H1 (cell line): ENCODE measurements at regions not wholly inside any gene's neighbourhood (a gene's known extent, or its start where the extent isn't known, plus 50 kb on each side); places are given as distances from the start of the nearest gene placed in this dataset.

Source experiments
- CTCF ChIA-PET: fragments of 300-600 bp; sonication (Branson Sonifier 250); formaldehyde crosslinking; loops from one replicate; lab custom pipeline; 2021; ENCODE audit not compliant: partially characterized antibody; lab: Charles Lee
- POLR2A ChIA-PET: fragments of 300-600 bp; sonication (Branson Sonifier 250); formaldehyde crosslinking; loops from one replicate; lab custom pipeline; 2021; ENCODE audit warnings: inconsistent platforms; ENCODE audit not compliant: partially characterized antibody; lab: Charles Lee
- DNase-seq, 2 experiments: peaks; one replicate each; pipeline versions ENCODE4 v3.0.0 to v3.0.0-alpha.2; 2010 to 2022; ENCODE audit warnings: low spot score in 2 of 2, low read depth in 1 of 2, mixed read lengths in 1 of 2
- FAIRE-seq: peaks from 2 replicates; lab custom pipeline; 2011; peaks lifted over from hg19 to GRCh38; lab: Jason Lieb, UNC
- H2AFZ ChIP-seq: 2 replicates; pipeline ENCODE4 v1.8.1; 2012; ENCODE audit warnings: low read length, inconsistent platforms
- H2AK5ac ChIP-seq: 2 replicates; pipeline ENCODE4 v1.6.1; 2013; ENCODE audit warnings: low read depth, low read length
- H2BK120ac ChIP-seq: replicated peaks from 2 replicates; pipeline ENCODE3; 2013; ENCODE audit warnings: low read depth, low read length, inconsistent platforms
- H2BK12ac ChIP-seq: 2 replicates; pipeline ENCODE4 v1.6.1; 2013; ENCODE audit warnings: low read depth, low read length
- H2BK15ac ChIP-seq: 2 replicates; pipeline ENCODE4 v1.6.1; 2013; ENCODE audit warnings: low read length
- H2BK20ac ChIP-seq: 2 replicates; pipeline ENCODE4 v1.6.1; 2013; ENCODE audit warnings: low read length
- H2BK5ac ChIP-seq: 2 replicates; pipeline ENCODE4 v1.6.1; 2013; ENCODE audit warnings: low read depth, low read length
- H3K14ac ChIP-seq: 2 replicates; pipeline ENCODE4 v1.6.1; 2013; ENCODE audit warnings: inconsistent platforms; ENCODE audit not compliant: insufficient read length
- H3K18ac ChIP-seq: 2 replicates; pipeline ENCODE4 v1.6.1; 2013; ENCODE audit warnings: low read length; ENCODE audit errors: extremely low read depth
- H3K23ac ChIP-seq: 2 replicates; pipeline ENCODE4 v1.6.1; 2013; ENCODE audit warnings: inconsistent platforms; ENCODE audit not compliant: insufficient read length
- H3K23me2 ChIP-seq: 2 replicates; pipeline ENCODE4 v1.6.1; 2013; ENCODE audit warnings: low read depth, low read length
- H3K27ac ChIP-seq: 2 replicates; pipeline ENCODE4 v1.6.1; 2011; ENCODE audit warnings: low read depth, low read length, inconsistent platforms
- H3K27me3 ChIP-seq, 4 experiments: replicated peaks in 1 of 4; 1 replicate in 1 of 4; 2 replicates in 3 of 4; pipeline versions ENCODE4 v1.6.1 to v1.8.1; 2011 to 2013; ENCODE audit warnings: low read length in 3 of 4, mild to moderate bottlenecking in 3 of 4, inconsistent platforms in 2 of 4, mixed read lengths in 2 of 4, moderate library complexity in 1 of 4; ENCODE audit not compliant: control insufficient read depth in 3 of 4, insufficient read depth in 3 of 4; ENCODE audit errors: extremely low read depth in 1 of 4
- H3K36me3 ChIP-seq, 4 experiments: 2 replicates each; pipeline versions ENCODE4 v1.6.1 to v1.8.1; 2011 to 2013; ENCODE audit warnings: mild to moderate bottlenecking in 4 of 4, low read length in 3 of 4, moderate library complexity in 2 of 4, control low read depth in 1 of 4, inconsistent platforms in 1 of 4; ENCODE audit not compliant: insufficient read depth in 4 of 4, control insufficient read depth in 2 of 4
- H3K4ac ChIP-seq: replicated peaks from 2 replicates; pipeline ENCODE3; 2013; ENCODE audit warnings: low read length, low read depth, mixed read lengths, inconsistent platforms; ENCODE audit not compliant: insufficient read length
- H3K4me1 ChIP-seq, 4 experiments: replicated peaks in 1 of 4; 1 replicate in 1 of 4; 2 replicates in 3 of 4; pipeline versions ENCODE4 v1.6.1 to v1.8.1; 2011 to 2013; ENCODE audit warnings: low read length in 3 of 4, inconsistent platforms in 2 of 4, mixed read lengths in 1 of 4; ENCODE audit not compliant: insufficient read depth in 4 of 4, control insufficient read depth in 3 of 4
- H3K4me2 ChIP-seq, 2 experiments: 2 replicates each; pipeline versions ENCODE4 v1.6.1 to v1.8.1; 2011 to 2013; ENCODE audit warnings: low read depth in 2 of 2, low read length in 2 of 2, control low read depth in 1 of 2, inconsistent platforms in 1 of 2, mild to moderate bottlenecking in 1 of 2; ENCODE audit not compliant: insufficient read depth in 1 of 2
- H3K4me3 ChIP-seq, 4 experiments: fragments of 200-600, 300-600 bp in 1 of 4; sonication (generic), shearing (Covaris generic), sonication (Bioruptor Twin) in 1 of 4; 2 replicates each; pipeline versions ENCODE4 v1.5.1 to v1.8.1; 2011 to 2016; ENCODE audit warnings: low read length in 4 of 4, low read depth in 3 of 4, control low read depth in 2 of 4, inconsistent platforms in 2 of 4, mild to moderate bottlenecking in 2 of 4, mixed read lengths in 1 of 4, moderate library complexity in 1 of 4; ENCODE audit not compliant: insufficient read depth in 2 of 4; ENCODE audit errors: extremely low read depth in 1 of 4
- H3K56ac ChIP-seq: replicated peaks from 2 replicates; pipeline ENCODE3; 2013; ENCODE audit warnings: low read depth, mild to moderate bottlenecking, mixed read lengths, low read length, inconsistent platforms; ENCODE audit not compliant: insufficient read length
- H3K79me1 ChIP-seq: 2 replicates; pipeline ENCODE4 v1.6.1; 2013; ENCODE audit warnings: low read depth, low read length, control low read depth
- H3K79me2 ChIP-seq, 2 experiments: 2 replicates each; pipeline versions ENCODE4 v1.6.1 to v1.8.1; 2012 to 2013; ENCODE audit warnings: low read length in 2 of 2, mild to moderate bottlenecking in 2 of 2, inconsistent platforms in 1 of 2; ENCODE audit not compliant: insufficient read depth in 2 of 2, control insufficient read depth in 1 of 2
- H3K9ac ChIP-seq, 4 experiments: replicated peaks in 1 of 4; 1 replicate in 1 of 4; 2 replicates in 3 of 4; pipeline versions ENCODE4 v1.6.1 to v1.8.1; 2011 to 2013; ENCODE audit warnings: low read depth in 3 of 4, low read length in 3 of 4, control low read depth in 2 of 4, mild to moderate bottlenecking in 2 of 4, moderate library complexity in 2 of 4, inconsistent platforms in 1 of 4; ENCODE audit errors: extremely low read depth in 1 of 4
- H3K9me3 ChIP-seq, 2 experiments: 2 replicates each; pipeline versions ENCODE4 v1.6.1 to v1.8.1; 2012 to 2013; ENCODE audit warnings: mild to moderate bottlenecking in 2 of 2, moderate library complexity in 2 of 2, control low read depth in 1 of 2, inconsistent platforms in 1 of 2, low read depth in 1 of 2, low read length in 1 of 2, mixed read lengths in 1 of 2; ENCODE audit not compliant: insufficient read depth in 2 of 2
- H4K20me1 ChIP-seq, 2 experiments: replicated peaks in 1 of 2; 2 replicates each; pipeline versions ENCODE3 to v1.8.1; 2011 to 2013; ENCODE audit warnings: inconsistent platforms in 2 of 2, low read length in 2 of 2, mild to moderate bottlenecking in 1 of 2; ENCODE audit not compliant: insufficient read depth in 2 of 2, control insufficient read depth in 1 of 2
- H4K5ac ChIP-seq: 2 replicates; pipeline ENCODE4 v1.6.1; 2013; ENCODE audit warnings: low read length, low read depth, mixed read lengths, inconsistent platforms; ENCODE audit not compliant: insufficient read length
- H4K8ac ChIP-seq: 2 replicates; pipeline ENCODE4 v1.8.0; 2013; ENCODE audit warnings: mild to moderate bottlenecking, moderate library complexity, low read length, inconsistent platforms; ENCODE audit not compliant: insufficient read depth; ENCODE audit errors: extremely low read depth
- H4K91ac ChIP-seq: replicated peaks from 2 replicates; pipeline ENCODE3; 2013; ENCODE audit warnings: low read length, mixed read lengths, inconsistent platforms; ENCODE audit not compliant: insufficient read length
- EGR1 ChIP-seq: IDR thresholded peaks from 2 replicates; pipeline ENCODE4 v1.6.1; 2011; ENCODE audit warnings: low read depth, low read length, borderline replicate concordance
- GTF2F1 ChIP-seq: IDR thresholded peaks from 2 replicates; pipeline ENCODE4 v1.6.1; 2012; ENCODE audit warnings: low read depth, low read length, improper control_type of control experiment, borderline replicate concordance
- KDM1A ChIP-seq: fragments of 200-600, 300-600 bp; sonication (generic); IDR thresholded peaks from 2 replicates; pipeline ENCODE4 v1.7.1; 2016; ENCODE audit warnings: mild to moderate bottlenecking, low read length, borderline replicate concordance
- NANOG ChIP-seq: IDR thresholded peaks from 2 replicates; pipeline ENCODE4 v1.6.1; 2011; ENCODE audit warnings: low read length, low read depth, mild to moderate bottlenecking, inconsistent platforms; ENCODE audit not compliant: insufficient read depth, poor library complexity, severe bottlenecking
- RAD21 ChIP-seq, 2 experiments: IDR thresholded peaks in 1 of 2; conservative IDR thresholded peaks in 1 of 2; 2 replicates each; pipeline ENCODE4 v1.6.1; 2011; ENCODE audit warnings: low read depth in 2 of 2, low read length in 2 of 2, improper control_type of control experiment in 1 of 2, inconsistent platforms in 1 of 2, mild to moderate bottlenecking in 1 of 2, moderate library complexity in 1 of 2
- TAF7 ChIP-seq: optimal IDR thresholded peaks from 2 replicates; pipeline ENCODE3; 2011; ENCODE audit warnings: low read depth, mild to moderate bottlenecking, inconsistent platforms, low read length, moderate library complexity, borderline replicate concordance
- WGBS, 2 experiments: shearing (Covaris generic) in 1 of 2; methylation state at CpG; one replicate each; pipeline versions ENCODE4 v1.1.6 to v1.1.7; 2013 to 2015; ENCODE audit warnings: low lambda C conversion rate in 2 of 2, mixed read lengths in 2 of 2, inconsistent platforms in 1 of 2, low coverage in 1 of 2, missing lambda C conversion rate in 1 of 2; ENCODE audit not compliant: insufficient replicate concordance in 2 of 2, insufficient coverage in 1 of 2, insufficient read length in 1 of 2; ENCODE audit errors: extremely low coverage in 1 of 2, missing lambda C conversion rate in 1 of 2; 5-methylcytosine and 5-hydroxymethylcytosine counted together
- TF ChIP-seq, protein P1 (sequence below): IDR thresholded peaks from 2 replicates; pipeline ENCODE4 v1.6.1; 2012; ENCODE audit warnings: inconsistent platforms

DNA sequence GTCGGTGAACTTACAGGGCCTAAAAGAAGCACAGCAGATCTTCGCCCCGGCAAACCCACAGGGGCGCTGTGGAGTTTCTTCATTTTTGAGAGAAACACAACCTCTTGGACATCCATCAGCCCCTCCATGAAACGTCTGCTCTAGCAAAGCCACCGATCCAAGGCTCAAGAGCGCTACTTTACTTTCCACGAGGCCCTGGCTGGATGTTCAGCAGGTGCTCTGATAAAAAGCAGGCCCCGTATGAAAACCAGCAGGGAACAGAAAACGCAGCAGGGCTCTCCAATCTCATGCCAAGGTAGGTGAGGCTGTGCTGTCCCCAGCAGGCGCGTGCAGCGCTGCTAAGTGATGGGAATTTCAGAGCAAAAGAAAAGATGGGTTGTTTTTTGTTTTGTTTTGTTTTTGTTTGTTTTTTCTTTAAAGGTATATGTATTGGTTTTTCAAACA lies 86.7 kb downstream of the IRS2 start:
- Histone ChIP-seq H3K23me2 (no peaks in the 10 kb centered on the region), H3K4me2 (no peak overlapping the region), H3K56ac (no peak overlapping the region), H2BK120ac (no peak overlapping the region), H3K18ac (no peak overlapping the region), H3K14ac (no peak overlapping the region), H2AK5ac (no peak overlapping the region), H3K27me3 (no peaks in the 10 kb centered on the region), H3K9ac (no peak overlapping the region), H2BK20ac (no peak overlapping the region), H4K5ac (no peak overlapping the region), H3K36me3 (no peaks in the 10 kb centered on the region), H3K23ac (no peak overlapping the region), H3K79me2 (no peaks in the 10 kb centered on the region), H3K79me1 (no peaks in the 10 kb centered on the region), H4K20me1 (no peaks in the 10 kb centered on the region), H2AFZ (no peak overlapping the region), H2BK5ac (no peak overlapping the region), H2BK12ac (no peak overlapping the region), H3K27ac (no peak overlapping the region), H4K91ac (no peak overlapping the region), H2BK15ac (no peak overlapping the region), H3K4ac (no peak overlapping the region), H3K9me3 (peaks cover 3 to 6% of the 10 kb centered on the region in 2 experiments; a peak in 2 of 4 replicates), H3K4me3 (no peak overlapping the region), H4K8ac (no peak overlapping the region; the same call in 1 of the 2 replicates), H3K4me1 (no peaks in the 10 kb centered on the region)
- ChIA-PET CTCF (interaction anchor here (0.7 to 2.1 kb wide), 10 partner anchors 12 to 333 kb away, joined by 3 to 8 read pairs (median 3); no protein-coding TSS in a partner anchor), POLR2A (interaction anchor here (0.6 kb wide), 1 partner anchor 91 kb away, joined by 4 read pairs; no protein-coding TSS in a partner anchor)
- WGBS, 2 experiments, result 85% methylated on average over 12 of the region's 13 CpGs; no CpG with 5 or more reads in 1 of the 2 experiments
- FAIRE-seq (no peak), DNase-seq (peak in 1 of 2 experiments; percentile 63)
- TF ChIP-seq TAF7 (no peak), RAD21 (IDR thresholded peaks at IDR 0.05 in 1 of 2, conservative IDR thresholded peaks at IDR 0.05 in 1 of 2; ENCODE audit: low read depth in 2 of 2, low read length in 2 of 2) (peak; percentile 15 to 37; a peak in 2 of 4 replicates), NANOG (no peak), KDM1A (no peak), GTF2F1 (no peak), EGR1 (no peak)
- TF ChIP-seq, protein P1, sequence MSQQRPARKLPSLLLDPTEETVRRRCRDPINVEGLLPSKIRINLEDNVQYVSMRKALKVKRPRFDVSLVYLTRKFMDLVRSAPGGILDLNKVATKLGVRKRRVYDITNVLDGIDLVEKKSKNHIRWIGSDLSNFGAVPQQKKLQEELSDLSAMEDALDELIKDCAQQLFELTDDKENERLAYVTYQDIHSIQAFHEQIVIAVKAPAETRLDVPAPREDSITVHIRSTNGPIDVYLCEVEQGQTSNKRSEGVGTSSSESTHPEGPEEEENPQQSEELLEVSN, result no peak
